GM12864 (cell line): ENCODE measurements at regions not wholly inside any gene's neighbourhood (a gene's known extent, or its start where the extent isn't known, plus 50 kb on each side); places are given as distances from the start of the nearest gene placed in this dataset.
"Not testable (repeated sequence)": the region's sequence is repeated elsewhere in the genome, so short reads cannot be mapped to it uniquely, and the experiment has no call there.

Experiments
- DNase-seq: peaks from one replicate; pipeline ENCODE4 v3.0.0-alpha.2; 2011; ENCODE audit warnings: low read depth
- H3K4me3 ChIP-seq: 2 replicates; pipeline ENCODE4 v1.5.1; 2011; ENCODE audit warnings: mild to moderate bottlenecking, low read depth, low read length, control low read depth
- TF ChIP-seq, protein P1 (sequence below): IDR thresholded peaks from 2 replicates; pipeline ENCODE4 v1.5.1; 2011; ENCODE audit warnings: low read depth, mild to moderate bottlenecking, moderate library complexity, low read length, control low read depth, inconsistent platforms; ENCODE audit errors: missing control alignments

DNA sequence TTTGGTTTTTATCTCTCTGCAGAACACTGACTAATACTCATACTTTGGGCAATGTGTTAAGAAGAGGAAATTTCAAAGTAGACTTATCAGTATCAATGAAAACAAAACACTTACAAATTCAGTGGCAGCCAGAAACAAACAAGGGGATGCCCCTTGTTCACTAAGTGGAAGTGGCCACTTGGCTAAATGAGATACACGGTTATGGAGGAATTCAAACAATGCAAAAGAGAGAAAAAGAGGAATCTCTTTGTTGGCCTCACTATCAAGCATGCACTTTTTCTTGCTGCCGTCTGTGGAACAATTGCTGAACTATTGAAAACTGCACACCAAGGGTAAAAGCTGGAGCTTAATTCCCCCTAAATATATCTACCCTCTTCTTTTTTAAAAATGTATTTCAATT lies 2044.9 kb upstream of the CDH6 start:
- no peak overlapping the region for H3K4me3 ChIP-seq
- DNase-seq: no peak
- TF ChIP-seq, protein P1, sequence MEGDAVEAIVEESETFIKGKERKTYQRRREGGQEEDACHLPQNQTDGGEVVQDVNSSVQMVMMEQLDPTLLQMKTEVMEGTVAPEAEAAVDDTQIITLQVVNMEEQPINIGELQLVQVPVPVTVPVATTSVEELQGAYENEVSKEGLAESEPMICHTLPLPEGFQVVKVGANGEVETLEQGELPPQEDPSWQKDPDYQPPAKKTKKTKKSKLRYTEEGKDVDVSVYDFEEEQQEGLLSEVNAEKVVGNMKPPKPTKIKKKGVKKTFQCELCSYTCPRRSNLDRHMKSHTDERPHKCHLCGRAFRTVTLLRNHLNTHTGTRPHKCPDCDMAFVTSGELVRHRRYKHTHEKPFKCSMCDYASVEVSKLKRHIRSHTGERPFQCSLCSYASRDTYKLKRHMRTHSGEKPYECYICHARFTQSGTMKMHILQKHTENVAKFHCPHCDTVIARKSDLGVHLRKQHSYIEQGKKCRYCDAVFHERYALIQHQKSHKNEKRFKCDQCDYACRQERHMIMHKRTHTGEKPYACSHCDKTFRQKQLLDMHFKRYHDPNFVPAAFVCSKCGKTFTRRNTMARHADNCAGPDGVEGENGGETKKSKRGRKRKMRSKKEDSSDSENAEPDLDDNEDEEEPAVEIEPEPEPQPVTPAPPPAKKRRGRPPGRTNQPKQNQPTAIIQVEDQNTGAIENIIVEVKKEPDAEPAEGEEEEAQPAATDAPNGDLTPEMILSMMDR: no peak

DNA sequence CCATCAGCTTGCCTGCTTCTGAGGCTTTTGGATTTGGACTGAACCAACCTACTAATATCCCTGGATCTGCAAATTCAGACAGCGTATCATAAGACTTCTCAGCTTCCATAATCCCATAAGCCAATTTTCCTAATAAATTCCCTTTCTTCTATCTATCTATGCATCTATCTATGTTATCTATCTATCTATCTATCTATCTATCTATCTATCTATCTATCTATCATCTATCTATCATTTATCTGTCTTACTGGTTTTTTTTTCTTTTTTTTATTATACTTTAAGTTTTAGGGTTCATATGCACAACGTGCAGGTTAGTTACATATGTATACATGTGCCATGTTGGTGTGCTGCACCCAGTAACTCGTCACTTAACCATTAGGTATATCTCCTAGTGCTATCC lies 2045.4 kb upstream of the CDH6 start:
- TF ChIP-seq, protein P1: no peak
- no peak for DNase-seq
- H3K4me3 ChIP-seq: no peak overlapping the region

DNA sequence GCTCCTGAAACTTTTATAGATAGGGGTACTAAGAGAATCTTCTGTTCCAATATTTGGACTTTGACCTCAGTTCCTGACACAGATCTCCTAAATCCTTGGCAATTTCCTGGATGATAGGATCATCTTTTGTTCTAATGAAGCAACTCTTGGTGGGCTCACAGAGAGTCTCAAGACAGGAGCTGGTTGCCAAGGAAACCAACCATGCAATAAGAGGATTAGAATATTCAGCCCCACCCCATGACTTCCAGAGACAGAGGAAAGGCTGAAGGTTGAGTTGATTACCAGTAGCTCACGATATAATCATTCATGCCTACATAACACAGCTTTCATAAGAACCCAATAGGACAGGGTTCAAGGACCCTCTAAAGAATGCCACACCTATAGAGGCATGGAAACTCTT lies 2050.2 kb upstream of the CDH6 start:
- no peak overlapping the region for H3K4me3 ChIP-seq
- TF ChIP-seq, protein P1: no peak
- DNase-seq: no peak

DNA sequence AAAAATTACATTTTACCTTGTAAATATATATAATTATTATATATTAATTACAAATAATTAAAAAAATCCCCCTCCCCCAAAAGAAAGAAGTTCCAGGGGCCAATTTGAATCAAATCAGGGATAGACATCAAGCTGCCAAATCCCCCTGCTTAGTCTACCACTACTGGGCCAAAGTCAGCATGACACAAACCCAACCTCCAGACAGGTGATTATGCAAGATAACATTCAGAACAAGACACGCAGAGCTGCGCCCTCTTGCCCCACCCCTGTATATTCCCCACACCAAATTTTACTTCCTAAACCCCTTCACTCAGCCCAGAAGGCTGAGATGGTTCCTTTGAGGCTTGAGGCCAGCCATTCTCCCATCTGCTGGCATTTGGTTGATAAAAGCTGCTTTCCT lies 2059.1 kb upstream of the CDH6 start:
- DNase-seq: no peak
- TF ChIP-seq, protein P1: no peak
- H3K4me3 ChIP-seq: no peak overlapping the region

DNA sequence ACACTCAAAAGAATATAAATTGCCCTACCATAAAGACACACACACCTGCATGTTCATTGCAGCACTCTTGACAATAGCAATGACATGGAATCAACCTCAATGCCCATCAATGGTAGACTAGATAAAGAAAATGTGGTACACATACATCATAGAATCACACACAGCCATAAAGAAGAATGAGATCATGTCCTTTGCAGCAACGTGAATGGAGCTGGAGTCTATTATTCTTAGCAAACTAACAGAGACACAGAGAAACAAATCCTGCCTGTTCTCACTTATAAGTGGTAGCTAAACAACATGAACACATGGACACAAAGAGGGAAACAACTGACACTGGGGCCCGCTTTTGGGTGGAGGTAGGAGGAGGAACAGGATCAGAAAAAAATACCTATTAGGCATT lies 2062.2 kb upstream of the CDH6 start:
- TF ChIP-seq, protein P1: no peak
- DNase-seq: no peak
- H3K4me3 ChIP-seq: no peak overlapping the region

DNA sequence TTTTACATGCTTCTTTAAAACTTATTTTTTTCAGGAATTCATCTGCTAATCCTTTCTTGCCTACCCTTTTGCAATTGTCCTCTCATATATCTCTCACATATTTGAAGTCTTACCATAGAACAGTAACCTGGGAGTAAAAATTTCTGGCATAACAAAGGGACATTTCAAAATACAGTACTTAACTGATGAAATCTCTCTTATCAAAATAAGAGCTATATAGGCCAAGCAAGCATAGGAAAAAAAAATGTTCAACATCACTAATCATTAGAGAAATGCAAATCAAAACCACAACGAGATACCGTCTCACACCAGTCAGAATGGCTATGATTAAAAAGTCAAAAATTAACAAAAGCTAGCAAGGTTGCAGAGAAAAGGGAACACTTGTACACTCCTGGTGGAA lies 2062.7 kb upstream of the CDH6 start:
- TF ChIP-seq, protein P1: no peak
- DNase-seq: no peak
- H3K4me3 ChIP-seq: no peak overlapping the region

DNA sequence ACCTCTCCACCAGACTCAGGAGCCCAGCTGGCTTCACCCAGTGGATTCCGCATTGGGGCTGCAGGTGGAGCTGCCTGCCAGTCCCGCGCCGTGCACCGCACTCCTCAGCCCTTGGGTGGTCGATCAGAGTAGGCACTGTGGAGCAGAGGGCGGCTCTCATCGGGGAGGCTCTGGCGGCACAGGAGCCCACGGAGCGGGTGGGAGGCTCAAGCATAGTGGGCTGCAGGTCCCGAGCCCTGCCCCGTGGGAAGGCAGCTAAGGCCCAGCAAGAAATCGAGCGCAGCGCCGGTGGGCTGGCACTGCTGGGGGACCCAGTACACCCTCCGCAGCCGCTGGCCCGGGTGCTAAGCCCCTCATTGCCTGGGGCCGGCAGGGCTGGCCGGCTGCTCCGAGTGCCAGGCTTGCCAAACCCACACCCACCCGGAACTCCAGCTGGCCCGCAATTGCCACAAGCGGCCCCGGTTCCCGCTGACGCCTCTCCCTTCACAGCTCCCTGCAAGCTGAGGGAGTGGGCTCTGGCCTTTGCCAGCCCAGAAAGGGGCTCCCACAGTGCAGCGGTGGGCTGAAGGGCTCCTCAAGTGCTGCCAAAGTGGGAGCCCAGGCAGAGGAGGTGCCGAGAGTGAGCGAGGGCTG lies 2065.8 kb upstream of the CDH6 start:
- DNase-seq, H3K4me3 ChIP-seq: not testable (repeated sequence)

DNA sequence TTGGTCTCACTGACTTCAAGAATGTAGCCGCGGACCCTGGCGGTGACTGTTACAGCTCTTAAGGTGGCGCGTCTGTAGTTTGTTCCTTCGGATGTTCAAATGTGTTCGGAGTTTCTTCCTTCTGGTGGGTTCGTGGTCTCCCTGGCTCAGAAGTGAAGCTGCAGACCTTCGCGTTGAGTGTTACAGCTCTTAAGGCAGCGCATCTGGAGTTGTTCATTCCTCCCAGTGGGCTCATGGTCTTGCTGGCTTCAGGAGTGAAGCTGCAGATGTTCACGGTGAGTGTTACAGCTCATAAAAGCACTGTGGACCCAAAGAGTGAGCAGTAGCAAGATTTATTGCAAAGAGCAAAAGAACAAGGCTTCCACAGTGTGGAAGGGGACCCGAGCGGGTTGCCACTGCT lies 2067.0 kb upstream of the CDH6 start:
- H3K4me3 ChIP-seq, DNase-seq: not testable (repeated sequence)
